ENCODE measurements at regions not wholly inside any gene's neighbourhood (a gene's known extent, or its start where the extent isn't known, plus 50 kb on each side); places are given as distances from the start of the nearest gene placed in this dataset.

- WGBS (ENCODE audit: low lambda C conversion rate) = 25% methylated on average over 3 of the region's 3 CpGs
- FAIRE-seq (no peak), ATAC-seq (no peak), DNase-seq (ENCODE audit: low spot score) (no peak)
- Histone ChIP-seq H3K27me3 (ENCODE audit: control insufficient read depth in 1 of 2, insufficient read depth in 2 of 2, low read length in 2 of 2) (no peaks in the 10 kb centered on the region), H3K9ac (ENCODE audit: insufficient read depth, low read depth, low read length) (no peak overlapping the region), H2AFZ (ENCODE audit: low read length) (no peak overlapping the region), H3K4me3 (replicated peaks in 1 of 3; ENCODE audit: insufficient read depth in 1 of 3, low read depth in 2 of 3, low read length in 3 of 3) (no peak overlapping the region), H3K4me2 (ENCODE audit: low read depth, low read length) (no peak overlapping the region), H3K27ac (ENCODE audit: extremely low read length, insufficient read depth, low read length) (no peak overlapping the region), H3K36me3 (replicated peaks in 1 of 2; ENCODE audit: control insufficient read depth in 1 of 2, insufficient read depth in 2 of 2, low read length in 2 of 2) (no peaks in the 10 kb centered on the region), H3K9me3 (ENCODE audit: low read length) (no peaks in the 10 kb centered on the region), H3K79me2 (ENCODE audit: insufficient read depth, low read length) (no peaks in the 10 kb centered on the region), H3K4me1 (ENCODE audit: insufficient read depth, low read length) (no peaks in the 10 kb centered on the region), H4K20me1 (ENCODE audit: insufficient read depth, low read length) (no peaks in the 10 kb centered on the region)
- ChIA-PET CTCF (ENCODE audit: low intra/inter-chr PET ratio, low total read pairs) (no interaction called here), POLR2A (no interaction called here)
- intact Hi-C loops (cut with micrococcal nuclease; ENCODE audit: unreplicated experiment) (no loop called here), in situ Hi-C loops (cut with HindIII; ENCODE audit: extremely low pct_ligation_motif_present, low pct_unique_long_range_greater_than_20kb) (no loop called here)
- TF ChIP-seq ZMYM3 (CRISPR knock-in tag; IDR thresholded peaks at IDR 0.05) = no peak
- no TSS peak for BruUV-seq (replicated peaks)
These were observed 2267.7 kb upstream of the ACO1 start for GRCh38 chr9:30116673-30117217.

- Histone ChIP-seq H3K36me3 (replicated peaks in 1 of 2; ENCODE audit: control insufficient read depth in 1 of 2, insufficient read depth in 2 of 2, low read length in 2 of 2) (no peaks in the 10 kb centered on the region), H3K4me1 (ENCODE audit: insufficient read depth, low read length) (no peaks in the 10 kb centered on the region), H3K4me3 (replicated peaks in 1 of 3; ENCODE audit: insufficient read depth in 1 of 3, low read depth in 2 of 3, low read length in 3 of 3) (no peak overlapping the region), H4K20me1 (ENCODE audit: insufficient read depth, low read length) (no peaks in the 10 kb centered on the region), H3K79me2 (ENCODE audit: insufficient read depth, low read length) (no peaks in the 10 kb centered on the region), H3K27me3 (ENCODE audit: control insufficient read depth in 1 of 2, insufficient read depth in 2 of 2, low read length in 2 of 2) (no peaks in the 10 kb centered on the region), H3K9ac (ENCODE audit: insufficient read depth, low read depth, low read length) (no peak overlapping the region), H3K27ac (ENCODE audit: extremely low read length, insufficient read depth, low read length) (no peak overlapping the region), H3K4me2 (ENCODE audit: low read depth, low read length) (no peak overlapping the region), H3K9me3 (ENCODE audit: low read length) (no peaks in the 10 kb centered on the region), H2AFZ (ENCODE audit: low read length) (no peak overlapping the region)
- intact Hi-C loops (cut with micrococcal nuclease; ENCODE audit: unreplicated experiment) (no loop called here), in situ Hi-C loops (cut with HindIII; ENCODE audit: extremely low pct_ligation_motif_present, low pct_unique_long_range_greater_than_20kb) (no loop called here)
- CTCF ChIA-PET (ENCODE audit: low intra/inter-chr PET ratio, low total read pairs) = no interaction called here
- POLR2A ChIA-PET = no interaction called here
- FAIRE-seq (no peak), ATAC-seq (no peak), DNase-seq (ENCODE audit: low spot score) (no peak)
- 2% methylated on average over 5 of the region's 5 CpGs for WGBS (ENCODE audit: low lambda C conversion rate)
- TF ChIP-seq HNRNPL (IDR thresholded peaks at IDR 0.05; ENCODE audit: low read depth, low read length) = no peak
- TF ChIP-seq PRPF4 (IDR thresholded peaks at IDR 0.05; ENCODE audit: low read depth, low read length, poor library complexity, severe bottlenecking) = no peak
- TF ChIP-seq ZNF18 (CRISPR knock-in tag; IDR thresholded peaks at IDR 0.05; ENCODE audit: insufficient replicate concordance) = no peak
- TF ChIP-seq ZNF660 (CRISPR knock-in tag; IDR thresholded peaks at IDR 0.05; ENCODE audit: borderline replicate concordance, low read depth) = no peak
- no peak for TF ChIP-seq BRCA1 (CRISPR knock-in tag; IDR thresholded peaks at IDR 0.05)
- TF ChIP-seq IKZF1 (IDR thresholded peaks at IDR 0.05) = no peak
- no peak for TF ChIP-seq ZNF44 (CRISPR knock-in tag; IDR thresholded peaks at IDR 0.05)
- TF ChIP-seq EHMT2 (IDR thresholded peaks at IDR 0.05; ENCODE audit: borderline replicate concordance, low read depth, low read length) = no peak
- TF ChIP-seq ZNF451 (CRISPR knock-in tag; IDR thresholded peaks at IDR 0.05) = no peak
- no peak for TF ChIP-seq ZNF839 (CRISPR knock-in tag; IDR thresholded peaks at IDR 0.05; ENCODE audit: borderline replicate concordance)
- TF ChIP-seq JARID2 (CRISPR knock-in tag; IDR thresholded peaks at IDR 0.05; ENCODE audit: insufficient replicate concordance) = no peak
- TF ChIP-seq MTF2 (CRISPR knock-in tag; IDR thresholded peaks at IDR 0.05; ENCODE audit: borderline replicate concordance) = no peak
- TF ChIP-seq MIXL1 (CRISPR knock-in tag; IDR thresholded peaks at IDR 0.05) = no peak
- no peak for TF ChIP-seq ZBTB43 (CRISPR knock-in tag; conservative IDR thresholded peaks at IDR 0.05)
- no peak for TF ChIP-seq ELF1 (CRISPR knock-in tag; IDR thresholded peaks at IDR 0.05)
- TF ChIP-seq ZNF160 (CRISPR knock-in tag; IDR thresholded peaks at IDR 0.05) = no peak
- no peak for TF ChIP-seq HOXA7 (CRISPR knock-in tag; IDR thresholded peaks at IDR 0.05)
- no TSS peak for BruUV-seq (replicated peaks)
These were observed 2263.8 kb upstream of the ACO1 start for GRCh38 chr9:30120666-30121065.
